Keratinocyte (primary cell): ENCODE measurements at regions not wholly inside any gene's neighbourhood (a gene's known extent, or its start where the extent isn't known, plus 50 kb on each side); places are given as distances from the start of the nearest gene placed in this dataset.

ENCODE experiments used
- DNase-seq: peaks from one replicate; pipeline ENCODE4 v3.0.0-alpha.2; 2011; ENCODE audit warnings: low read depth, missing footprints, low spot score
- FAIRE-seq: peaks from 2 replicates; lab custom pipeline; 2011; peaks lifted over from hg19 to GRCh38; lab: Jason Lieb, UNC
- H2AFZ ChIP-seq: 2 replicates; pipeline ENCODE4 v1.6.0; 2012; ENCODE audit warnings: low read length, control low read depth, inconsistent platforms; ENCODE audit not compliant: control insufficient read depth
- H3K27ac ChIP-seq: 2 replicates; pipeline ENCODE4 v1.5.1; 2011; ENCODE audit warnings: low read length; ENCODE audit not compliant: control insufficient read depth, insufficient read depth
- H3K27me3 ChIP-seq: 3 replicates; pipeline ENCODE4 v1.6.0; 2011; ENCODE audit warnings: low read length; ENCODE audit not compliant: control insufficient read depth, insufficient read depth; ENCODE audit errors: extremely low read depth
- H3K36me3 ChIP-seq, 2 experiments: 2 replicates in 1 of 2; 3 replicates in 1 of 2; pipeline ENCODE4 v1.5.1; 2011; ENCODE audit warnings: low read length in 2 of 2, mild to moderate bottlenecking in 1 of 2; ENCODE audit not compliant: control insufficient read depth in 2 of 2, insufficient read depth in 2 of 2; ENCODE audit errors: extremely low read depth in 1 of 2
- H3K4me1 ChIP-seq: 3 replicates; pipeline ENCODE4 v1.5.1; 2011; ENCODE audit warnings: low read length; ENCODE audit not compliant: control insufficient read depth, insufficient read depth; ENCODE audit errors: extremely low read depth
- H3K4me2 ChIP-seq: 3 replicates; pipeline ENCODE4 v1.6.0; 2011; ENCODE audit warnings: low read depth, low read length; ENCODE audit not compliant: control insufficient read depth, insufficient read depth; ENCODE audit errors: extremely low read depth
- H3K4me3 ChIP-seq, 3 experiments: fragments of 200-600 bp in 1 of 3; sonication (generic) in 1 of 3; 2 replicates in 2 of 3; 3 replicates in 1 of 3; pipeline ENCODE4 v1.5.1; 2011 to 2016; ENCODE audit warnings: low read length in 3 of 3, mild to moderate bottlenecking in 3 of 3, control low read depth in 2 of 3, inconsistent platforms in 1 of 3, low read depth in 1 of 3, mixed read lengths in 1 of 3, mixed run types in 1 of 3, moderate library complexity in 1 of 3; ENCODE audit not compliant: control insufficient read depth in 2 of 3, insufficient read depth in 2 of 3; ENCODE audit errors: extremely low read depth in 1 of 3
- H3K79me2 ChIP-seq: 2 replicates; pipeline ENCODE4 v1.6.0; 2012; ENCODE audit warnings: low read length; ENCODE audit not compliant: control insufficient read depth, insufficient read depth
- H3K9ac ChIP-seq: 3 replicates; pipeline ENCODE4 v1.6.0; 2011; ENCODE audit warnings: low read length; ENCODE audit not compliant: control insufficient read depth, insufficient read depth; ENCODE audit errors: extremely low read depth
- H3K9me1 ChIP-seq: 3 replicates; pipeline ENCODE4 v1.6.0; 2011; ENCODE audit warnings: low read length; ENCODE audit not compliant: control insufficient read depth, insufficient read depth; ENCODE audit errors: extremely low read depth
- H3K9me3 ChIP-seq: 2 replicates; pipeline ENCODE4 v1.5.1; 2012; ENCODE audit warnings: low read depth, low read length; ENCODE audit not compliant: control insufficient read depth
- H4K20me1 ChIP-seq: 3 replicates; pipeline ENCODE4 v1.6.0; 2011; ENCODE audit warnings: low read length; ENCODE audit not compliant: control insufficient read depth, insufficient read depth; ENCODE audit errors: extremely low read depth
- CTCF ChIP-seq, 3 experiments: IDR thresholded peaks in 1 of 3; conservative IDR thresholded peaks in 1 of 3; optimal IDR thresholded peaks in 1 of 3; 2 replicates in 2 of 3; 3 replicates in 1 of 3; pipeline versions ENCODE3 to v1.5.1; 2011; ENCODE audit warnings: low read length in 3 of 3, mild to moderate bottlenecking in 3 of 3, moderate library complexity in 2 of 3, control low read depth in 1 of 3, inconsistent platforms in 1 of 3; ENCODE audit not compliant: insufficient read depth in 2 of 3; ENCODE audit errors: extremely low read depth in 1 of 3
- EZH2 ChIP-seq: IDR thresholded peaks from one replicate; pipeline ENCODE4 v1.6.1; 2012; ENCODE audit warnings: inconsistent platforms, mild to moderate bottlenecking, low read length, moderate library complexity
- dilution Hi-C: fragments of 300-500 bp; cut with MboI; formaldehyde crosslinking; loops from one replicate; pipeline ENCODE4 v1.7.0; 2020; ENCODE audit warnings: low sequenced_read_pairs; ENCODE audit not compliant: extremely low pct_ligation_motif_present

DNA sequence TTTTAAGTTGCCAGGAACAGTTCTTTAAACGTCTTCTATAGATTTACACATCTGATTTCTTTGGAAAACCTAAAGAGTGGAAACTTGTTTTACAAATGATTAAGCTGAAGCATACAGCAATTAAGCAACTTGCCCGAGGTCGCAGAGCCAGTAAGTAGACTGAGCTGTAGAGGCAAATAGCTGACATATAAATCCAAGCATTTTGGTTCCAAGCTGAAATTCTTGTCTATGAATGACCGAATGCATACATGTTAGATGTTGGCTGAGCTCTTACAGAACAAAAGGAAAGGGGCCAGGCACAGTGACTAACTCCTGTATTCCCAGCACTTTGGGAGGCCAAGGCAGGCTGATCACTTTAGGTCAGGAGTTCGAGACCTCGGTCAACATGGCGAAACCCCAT, 101.8 kb upstream of the SGK1 start:
- Histone ChIP-seq H3K27me3 (no peaks in the 10 kb centered on the region), H3K9ac (no peak overlapping the region), H3K4me1 (peaks cover 39% of the 10 kb centered on the region), H2AFZ (no peak overlapping the region), H3K79me2 (no peaks in the 10 kb centered on the region), H4K20me1 (no peaks in the 10 kb centered on the region), H3K9me3 (no peaks in the 10 kb centered on the region), H3K27ac (peak overlapping the region; percentile 86), H3K9me1 (no peaks in the 10 kb centered on the region), H3K4me3 (no peak overlapping the region), H3K4me2 (no peak overlapping the region), H3K36me3 (no peaks in the 10 kb centered on the region)
- FAIRE-seq, result no peak
- no peak for TF ChIP-seq EZH2
- TF ChIP-seq CTCF (optimal IDR thresholded peaks at IDR 0.05 in 1 of 3, IDR thresholded peaks at IDR 0.05 in 1 of 3, conservative IDR thresholded peaks at IDR 0.05 in 1 of 3; ENCODE audit: extremely low read depth in 1 of 3, insufficient read depth in 2 of 3, low read length in 3 of 3), result no peak
- no peak for DNase-seq
- dilution Hi-C loops, result no loop called here

- H3K27ac ChIP-seq, result no peak overlapping the region
- TF ChIP-seq EZH2, result no peak
- TF ChIP-seq CTCF (optimal IDR thresholded peaks at IDR 0.05 in 1 of 3, IDR thresholded peaks at IDR 0.05 in 1 of 3, conservative IDR thresholded peaks at IDR 0.05 in 1 of 3; ENCODE audit: extremely low read depth in 1 of 3, insufficient read depth in 2 of 3, low read length in 3 of 3), result no peak
- no peak overlapping the region for H2AFZ ChIP-seq
- H3K4me3 ChIP-seq, result no peak overlapping the region
- no peaks in the 10 kb centered on the region for H3K79me2 ChIP-seq
- H3K9me1 ChIP-seq, result no peaks in the 10 kb centered on the region
- no peak overlapping the region for H3K4me2 ChIP-seq
- no peaks in the 10 kb centered on the region for H3K36me3 ChIP-seq
- dilution Hi-C loops, result no loop called here
- no peaks in the 10 kb centered on the region for H3K9me3 ChIP-seq
- H3K27me3 ChIP-seq, result no peaks in the 10 kb centered on the region
- H4K20me1 ChIP-seq, result no peaks in the 10 kb centered on the region
- no peak overlapping the region for H3K9ac ChIP-seq
- DNase-seq (no peak), FAIRE-seq (no peak)
- peaks cover 20% of the 10 kb centered on the region for H3K4me1 ChIP-seq
Measured at GRCh38 chr6:134416418-134417154, 98.7 kb upstream of the SGK1 start.
